GM23248 (cell line): ENCODE measurements at regions not wholly inside any gene's neighbourhood (a gene's known extent, or its start where the extent isn't known, plus 50 kb on each side); places are given as distances from the start of the nearest gene placed in this dataset.

Source experiments
- DNase-seq: peaks from one replicate; pipeline ENCODE4 v3.0.0-alpha.2; 2015
- H2AFZ ChIP-seq: fragments of 200-600 bp; sonication (generic); 2 replicates; pipeline ENCODE4 v1.6.1; 2016; ENCODE audit warnings: antibody characterized with exemption
- H3F3A ChIP-seq: fragments of 200-600 bp; sonication (generic); 2 replicates; pipeline ENCODE4 v1.6.1; 2016; ENCODE audit warnings: mild to moderate bottlenecking, antibody characterized with exemption, mixed run types; ENCODE audit not compliant: insufficient read depth
- H3K27ac ChIP-seq: fragments of 200-600 bp; sonication (generic); 2 replicates; pipeline ENCODE4 v1.5.1; 2016; ENCODE audit warnings: mild to moderate bottlenecking
- H3K27me3 ChIP-seq: fragments of 200-600 bp; sonication (generic); replicated peaks from 2 replicates; pipeline ENCODE4 v1.6.1; 2016; ENCODE audit warnings: mild to moderate bottlenecking; ENCODE audit not compliant: insufficient read depth
- H3K36me3 ChIP-seq: fragments of 200-600 bp; sonication (generic); 2 replicates; pipeline ENCODE4 v1.6.1; 2016; ENCODE audit warnings: low read depth, mild to moderate bottlenecking
- H3K4me1 ChIP-seq: fragments of 200-600 bp; sonication (generic); 2 replicates; pipeline ENCODE4 v1.6.1; 2016; ENCODE audit warnings: mild to moderate bottlenecking; ENCODE audit not compliant: insufficient read depth
- H3K4me2 ChIP-seq: fragments of 200-600 bp; sonication (generic); one replicate; pipeline ENCODE4 v1.6.1; 2016; ENCODE audit warnings: mild to moderate bottlenecking; ENCODE audit not compliant: unreplicated experiment
- H3K4me3 ChIP-seq: fragments of 200-600 bp; sonication (generic); 2 replicates; pipeline ENCODE4 v1.5.1; 2016; ENCODE audit warnings: mild to moderate bottlenecking
- H3K79me2 ChIP-seq: fragments of 200-600 bp; sonication (generic); 2 replicates; pipeline ENCODE4 v1.6.1; 2016; ENCODE audit warnings: mild to moderate bottlenecking; ENCODE audit not compliant: insufficient read depth
- H3K9ac ChIP-seq: fragments of 200-600 bp; sonication (generic); 2 replicates; pipeline ENCODE4 v1.6.1; 2016; ENCODE audit warnings: mild to moderate bottlenecking
- H3K9me2 ChIP-seq: fragments of 200-600 bp; sonication (generic); 2 replicates; pipeline ENCODE4 v1.6.1; 2016; ENCODE audit warnings: mixed run types, mild to moderate bottlenecking, moderate library complexity; ENCODE audit not compliant: insufficient read depth
- H3K9me3 ChIP-seq: fragments of 200-600 bp; sonication (generic); one replicate; pipeline ENCODE4 v1.6.1; 2017; ENCODE audit warnings: low read depth
- H4K20me1 ChIP-seq: fragments of 200-600 bp; sonication (generic); 2 replicates; pipeline ENCODE4 v1.6.0; 2016; ENCODE audit not compliant: insufficient read depth
- EZH2 ChIP-seq: fragments of 200-600 bp; sonication (generic); IDR thresholded peaks from 2 replicates; pipeline ENCODE4 v1.6.1; 2018; ENCODE audit warnings: antibody characterized with exemption, mild to moderate bottlenecking; ENCODE audit not compliant: insufficient read depth, poor library complexity, severe bottlenecking
- EZH2phosphoT487 ChIP-seq: fragments of 200-600 bp; sonication (generic); IDR thresholded peaks from 2 replicates; pipeline ENCODE4 v1.6.1; 2018; ENCODE audit warnings: antibody characterized with exemption, moderate library complexity, mild to moderate bottlenecking, low read depth; ENCODE audit not compliant: insufficient read depth
- WGBS, 2 experiments: methylation state at CpG; one replicate each; pipeline ENCODE4 v1.1.6; 2015 to 2017; ENCODE audit warnings: low lambda C conversion rate in 2 of 2, low coverage in 1 of 2; ENCODE audit errors: missing lambda C conversion rate in 2 of 2; 5-methylcytosine and 5-hydroxymethylcytosine counted together
- in situ Hi-C: fragments of 300-500 bp; cut with MboI; formaldehyde crosslinking; loops from 2 replicates; pipeline ENCODE4 v1.15.0; 2020

GRCh38 chr2:222778400-222778799 lies 82.4 kb upstream of the ACSL3 start:
- WGBS, 2 experiments = 57 to 71% methylated on average over 3 of the region's 3 CpGs
- no peaks in the 10 kb centered on the region for H4K20me1 ChIP-seq
- in situ Hi-C loops = no loop called here
- H3K9ac ChIP-seq = no peak overlapping the region
- H3K9me2 ChIP-seq = no peaks in the 10 kb centered on the region
- no peak overlapping the region for H3K4me3 ChIP-seq
- TF ChIP-seq EZH2 = no peak
- TF ChIP-seq EZH2phosphoT487 = no peak
- no peaks in the 10 kb centered on the region for H3K27me3 ChIP-seq
- H3K9me3 ChIP-seq = no peaks in the 10 kb centered on the region
- H3K36me3 ChIP-seq = no peaks in the 10 kb centered on the region
- no peaks in the 10 kb centered on the region for H3F3A ChIP-seq
- no peaks in the 10 kb centered on the region for H3K79me2 ChIP-seq
- no peak overlapping the region for H2AFZ ChIP-seq
- no peak overlapping the region for H3K4me2 ChIP-seq
- no peak overlapping the region for H3K27ac ChIP-seq
- H3K4me1 ChIP-seq = no peaks in the 10 kb centered on the region
- DNase-seq = no peak

- no peaks in the 10 kb centered on the region for H3K36me3 ChIP-seq
- no peaks in the 10 kb centered on the region for H3K27me3 ChIP-seq
- 38 to 44% methylated on average over 5 of the region's 5 CpGs for WGBS, 2 experiments
- no peak overlapping the region for H3K9ac ChIP-seq
- TF ChIP-seq EZH2 (no peak), EZH2phosphoT487 (no peak)
- H4K20me1 ChIP-seq = no peaks in the 10 kb centered on the region
- DNase-seq = no peak
- H3K27ac ChIP-seq = no peak overlapping the region
- H3K4me3 ChIP-seq = no peak overlapping the region
- no peak overlapping the region for H2AFZ ChIP-seq
- H3K9me2 ChIP-seq = no peaks in the 10 kb centered on the region
- H3K4me2 ChIP-seq = no peak overlapping the region
- H3K9me3 ChIP-seq = no peaks in the 10 kb centered on the region
- no peaks in the 10 kb centered on the region for H3K79me2 ChIP-seq
- H3K4me1 ChIP-seq = no peaks in the 10 kb centered on the region
- in situ Hi-C loops = no loop called here
- H3F3A ChIP-seq = no peaks in the 10 kb centered on the region
These were observed 81.5 kb upstream of the ACSL3 start for GRCh38 chr2:222779145-222779832.

GRCh38 chr2:222780051-222780450 lies 80.8 kb upstream of the ACSL3 start:
- Histone ChIP-seq H3K36me3 (no peaks in the 10 kb centered on the region), H3K4me3 (no peak overlapping the region), H3K27me3 (no peaks in the 10 kb centered on the region), H3K9ac (no peak overlapping the region), H3K9me2 (no peaks in the 10 kb centered on the region), H3F3A (no peaks in the 10 kb centered on the region), H3K79me2 (no peaks in the 10 kb centered on the region), H3K4me2 (no peak overlapping the region), H3K9me3 (no peaks in the 10 kb centered on the region), H3K27ac (no peak overlapping the region), H3K4me1 (no peaks in the 10 kb centered on the region), H2AFZ (no peak overlapping the region), H4K20me1 (no peaks in the 10 kb centered on the region)
- 66 to 71% methylated on average over 4 of the region's 4 CpGs for WGBS, 2 experiments
- no peak for TF ChIP-seq EZH2
- TF ChIP-seq EZH2phosphoT487 = no peak
- no peak for DNase-seq
- in situ Hi-C loops = no loop called here

GRCh38 chr2:222782201-222782730 lies 78.6 kb upstream of the ACSL3 start:
- Histone ChIP-seq H3K27ac (no peak overlapping the region), H2AFZ (no peak overlapping the region), H3K4me2 (no peak overlapping the region), H3K9me3 (no peaks in the 10 kb centered on the region), H3K4me1 (no peaks in the 10 kb centered on the region), H3K27me3 (no peaks in the 10 kb centered on the region), H3K9ac (no peak overlapping the region), H4K20me1 (no peaks in the 10 kb centered on the region), H3K4me3 (no peak overlapping the region), H3F3A (no peaks in the 10 kb centered on the region), H3K9me2 (no peaks in the 10 kb centered on the region), H3K36me3 (no peaks in the 10 kb centered on the region), H3K79me2 (no peaks in the 10 kb centered on the region)
- TF ChIP-seq EZH2phosphoT487 (no peak), EZH2 (no peak)
- WGBS, 2 experiments = 73 to 76% methylated on average over 6 of the region's 6 CpGs
- in situ Hi-C loops = no loop called here
- no peak for DNase-seq

GRCh38 chr2:222783592-222783991 lies 77.2 kb upstream of the ACSL3 start:
- H3K4me2 ChIP-seq = no peak overlapping the region
- H3K4me3 ChIP-seq = no peak overlapping the region
- TF ChIP-seq EZH2phosphoT487 (no peak), EZH2 (no peak)
- no peak overlapping the region for H2AFZ ChIP-seq
- H3K27me3 ChIP-seq = no peaks in the 10 kb centered on the region
- no peaks in the 10 kb centered on the region for H3K4me1 ChIP-seq
- 75 to 82% methylated on average over 1 of the region's 1 CpG for WGBS, 2 experiments
- in situ Hi-C loops = no loop called here
- H3K36me3 ChIP-seq = no peaks in the 10 kb centered on the region
- H3K9me2 ChIP-seq = no peaks in the 10 kb centered on the region
- no peak for DNase-seq
- H3K9me3 ChIP-seq = no peaks in the 10 kb centered on the region
- H3K9ac ChIP-seq = no peak overlapping the region
- no peak overlapping the region for H3K27ac ChIP-seq
- H3F3A ChIP-seq = no peaks in the 10 kb centered on the region
- H4K20me1 ChIP-seq = no peaks in the 10 kb centered on the region
- no peaks in the 10 kb centered on the region for H3K79me2 ChIP-seq
